ACC112 (cell line): ENCODE measurements at regions not wholly inside any gene's neighbourhood (a gene's known extent, or its start where the extent isn't known, plus 50 kb on each side); places are given as distances from the start of the nearest gene placed in this dataset.

Experiments used
- H2AFZ ChIP-seq: fragments of 200-600 bp; sonication (generic); one replicate; pipeline ENCODE4 v1.6.0; 2017; ENCODE audit warnings: antibody characterized with exemption, low read length; ENCODE audit not compliant: unreplicated experiment
- H3K27ac ChIP-seq: fragments of 200-600 bp; sonication (generic); 2 replicates; pipeline ENCODE4 v1.5.1; 2014; ENCODE audit warnings: low read depth, mild to moderate bottlenecking, antibody characterized with exemption, low read length, moderate library complexity
- H3K27me3 ChIP-seq: fragments of 200-600 bp; sonication (generic); 2 replicates; pipeline ENCODE4 v1.6.1; 2014; ENCODE audit warnings: mild to moderate bottlenecking, antibody characterized with exemption, low read length, moderate library complexity, mixed read lengths; ENCODE audit not compliant: insufficient read depth
- H3K36me3 ChIP-seq: fragments of 200-600 bp; sonication (generic); 2 replicates; pipeline ENCODE4 v1.6.1; 2016; ENCODE audit warnings: mild to moderate bottlenecking, antibody characterized with exemption, low read length, moderate library complexity, mixed read lengths; ENCODE audit not compliant: insufficient read depth
- H3K4me1 ChIP-seq: fragments of 200-600 bp; sonication (generic); one replicate; pipeline ENCODE4 v1.6.1; 2016; ENCODE audit warnings: low read length, mixed read lengths; ENCODE audit not compliant: insufficient read depth, unreplicated experiment, control insufficient read depth
- H3K4me3 ChIP-seq: fragments of 200-600 bp; sonication (generic); 2 replicates; pipeline ENCODE4 v1.5.1; 2014; ENCODE audit warnings: mild to moderate bottlenecking, low read depth, low read length
- H3K79me2 ChIP-seq: fragments of 200-600 bp; sonication (generic); one replicate; pipeline ENCODE4 v1.6.0; 2016; ENCODE audit warnings: low read length; ENCODE audit not compliant: control insufficient read depth, unreplicated experiment, insufficient read depth

GRCh38 chr3:21801631-21802030 is 50.6 kb upstream of the ZNF385D start:
- no peaks in the 10 kb centered on the region for H3K79me2 ChIP-seq
- no peak overlapping the region for H2AFZ ChIP-seq
- no peak overlapping the region for H3K4me3 ChIP-seq
- no peaks in the 10 kb centered on the region for H3K36me3 ChIP-seq
- no peaks in the 10 kb centered on the region for H3K27me3 ChIP-seq
- peaks cover 4% of the 10 kb centered on the region for H3K4me1 ChIP-seq
- no peak overlapping the region for H3K27ac ChIP-seq

GRCh38 chr3:21803604-21804003 is 52.6 kb upstream of the ZNF385D start:
- no peak overlapping the region for H3K4me3 ChIP-seq
- H2AFZ ChIP-seq: no peak overlapping the region
- H3K36me3 ChIP-seq: no peaks in the 10 kb centered on the region
- no peak overlapping the region for H3K27ac ChIP-seq
- no peaks in the 10 kb centered on the region for H3K79me2 ChIP-seq
- H3K4me1 ChIP-seq: peaks cover 4% of the 10 kb centered on the region
- H3K27me3 ChIP-seq: no peaks in the 10 kb centered on the region

- Histone ChIP-seq H3K4me1 (peaks cover 4% of the 10 kb centered on the region), H3K4me3 (no peak overlapping the region), H3K27ac (no peak overlapping the region), H3K36me3 (no peaks in the 10 kb centered on the region), H3K79me2 (no peaks in the 10 kb centered on the region), H2AFZ (peak overlapping the region; percentile 31), H3K27me3 (no peaks in the 10 kb centered on the region)
Observed at GRCh38 chr3:21804330-21804729, 53.3 kb upstream of the ZNF385D start.

- H3K27me3 ChIP-seq: no peaks in the 10 kb centered on the region
- no peaks in the 10 kb centered on the region for H3K36me3 ChIP-seq
- no peak overlapping the region for H3K4me3 ChIP-seq
- no peaks in the 10 kb centered on the region for H3K79me2 ChIP-seq
- no peak overlapping the region for H2AFZ ChIP-seq
- no peak overlapping the region for H3K27ac ChIP-seq
- H3K4me1 ChIP-seq: peaks cover 4% of the 10 kb centered on the region
Observed at GRCh38 chr3:21806733-21807132, 55.7 kb upstream of the ZNF385D start.

- Histone ChIP-seq H3K27ac (no peak overlapping the region), H3K4me1 (no peaks in the 10 kb centered on the region), H3K36me3 (no peaks in the 10 kb centered on the region), H2AFZ (no peak overlapping the region), H3K79me2 (no peaks in the 10 kb centered on the region), H3K27me3 (no peaks in the 10 kb centered on the region), H3K4me3 (no peak overlapping the region)
Observed at GRCh38 chr3:21825684-21826083, 74.7 kb upstream of the ZNF385D start.

GRCh38 chr3:21826416-21826815 is 75.4 kb upstream of the ZNF385D start:
- no peaks in the 10 kb centered on the region for H3K4me1 ChIP-seq
- H3K36me3 ChIP-seq: no peaks in the 10 kb centered on the region
- H3K4me3 ChIP-seq: no peak overlapping the region
- H3K27me3 ChIP-seq: no peaks in the 10 kb centered on the region
- H2AFZ ChIP-seq: no peak overlapping the region
- H3K27ac ChIP-seq: no peak overlapping the region
- H3K79me2 ChIP-seq: no peaks in the 10 kb centered on the region

GRCh38 chr3:21830541-21830940 is 79.5 kb upstream of the ZNF385D start:
- Histone ChIP-seq H3K27me3 (no peaks in the 10 kb centered on the region), H3K27ac (no peak overlapping the region), H2AFZ (no peak overlapping the region), H3K36me3 (no peaks in the 10 kb centered on the region), H3K4me3 (no peak overlapping the region), H3K79me2 (no peaks in the 10 kb centered on the region), H3K4me1 (peaks cover 8% of the 10 kb centered on the region)

GRCh38 chr3:21835264-21835663 is 84.3 kb upstream of the ZNF385D start:
- H3K27ac ChIP-seq: peak overlapping the region; percentile 86
- H3K27me3 ChIP-seq: no peaks in the 10 kb centered on the region
- peak overlapping the region; percentile 53 for H3K4me3 ChIP-seq
- H3K36me3 ChIP-seq: no peaks in the 10 kb centered on the region
- H3K4me1 ChIP-seq: peaks cover 29% of the 10 kb centered on the region
- peak overlapping the region; percentile 88 for H2AFZ ChIP-seq
- no peaks in the 10 kb centered on the region for H3K79me2 ChIP-seq

GRCh38 chr3:21836227-21836626 is 85.2 kb upstream of the ZNF385D start:
- no peak overlapping the region for H3K4me3 ChIP-seq
- peak overlapping the region; percentile 86; the same call in 1 of the 2 replicates for H3K27ac ChIP-seq
- no peaks in the 10 kb centered on the region for H3K79me2 ChIP-seq
- peaks cover 29% of the 10 kb centered on the region for H3K4me1 ChIP-seq
- no peaks in the 10 kb centered on the region for H3K27me3 ChIP-seq
- no peak overlapping the region for H2AFZ ChIP-seq
- no peaks in the 10 kb centered on the region for H3K36me3 ChIP-seq

GRCh38 chr3:21839176-21839575 is 88.2 kb upstream of the ZNF385D start:
- peak overlapping the region; percentile 20 for H2AFZ ChIP-seq
- H3K27me3 ChIP-seq: no peaks in the 10 kb centered on the region
- peak overlapping the region; percentile 89 for H3K27ac ChIP-seq
- H3K4me3 ChIP-seq: peak overlapping the region; percentile 18; the same call in 1 of the 2 replicates
- H3K36me3 ChIP-seq: no peaks in the 10 kb centered on the region
- no peaks in the 10 kb centered on the region for H3K79me2 ChIP-seq
- H3K4me1 ChIP-seq: peaks cover 29% of the 10 kb centered on the region

- H2AFZ ChIP-seq: peak overlapping the region; percentile 20
- peak overlapping the region; percentile 18; the same call in 1 of the 2 replicates for H3K4me3 ChIP-seq
- peak overlapping the region; percentile 89 for H3K27ac ChIP-seq
Observed at GRCh38 chr3:21839592-21839991, 88.6 kb upstream of the ZNF385D start.

More at GRCh38 chr3:21839592-21839991, 88.6 kb upstream of the ZNF385D start:
- H3K4me1 ChIP-seq: peaks cover 29% of the 10 kb centered on the region
- no peaks in the 10 kb centered on the region for H3K27me3 ChIP-seq
- no peaks in the 10 kb centered on the region for H3K36me3 ChIP-seq
- no peaks in the 10 kb centered on the region for H3K79me2 ChIP-seq
